GM12872 (cell line): ENCODE measurements at regions not wholly inside any gene's neighbourhood (a gene's known extent, or its start where the extent isn't known, plus 50 kb on each side); places are given as distances from the start of the nearest gene placed in this dataset.

ENCODE experiments used
- TF ChIP-seq, protein P1 (sequence below): IDR thresholded peaks from 3 replicates; pipeline ENCODE4 v1.5.1; 2011; ENCODE audit warnings: low read depth, mild to moderate bottlenecking, low read length, moderate library complexity; ENCODE audit not compliant: insufficient read depth

DNA sequence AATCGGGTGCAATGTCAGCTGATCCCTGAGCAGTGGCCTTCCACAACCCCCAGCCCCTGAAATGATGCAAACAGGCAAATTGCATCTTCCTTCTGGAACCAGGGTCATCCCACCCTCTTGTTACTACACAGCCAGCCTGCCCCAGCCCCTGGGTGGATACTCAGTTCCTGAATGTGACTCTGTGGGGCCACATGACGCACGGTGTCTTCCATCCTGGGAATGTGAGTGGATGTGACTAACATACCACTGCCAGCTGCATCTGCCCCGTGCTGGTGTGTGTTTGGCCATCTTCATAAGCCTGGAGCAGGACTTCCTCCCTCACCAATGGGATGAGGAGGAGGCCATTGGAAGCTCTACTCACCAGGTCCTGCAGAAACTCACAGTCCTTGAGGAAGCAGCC lies 257.9 kb upstream of the ADAMTS16 start:
- TF ChIP-seq, protein P1, sequence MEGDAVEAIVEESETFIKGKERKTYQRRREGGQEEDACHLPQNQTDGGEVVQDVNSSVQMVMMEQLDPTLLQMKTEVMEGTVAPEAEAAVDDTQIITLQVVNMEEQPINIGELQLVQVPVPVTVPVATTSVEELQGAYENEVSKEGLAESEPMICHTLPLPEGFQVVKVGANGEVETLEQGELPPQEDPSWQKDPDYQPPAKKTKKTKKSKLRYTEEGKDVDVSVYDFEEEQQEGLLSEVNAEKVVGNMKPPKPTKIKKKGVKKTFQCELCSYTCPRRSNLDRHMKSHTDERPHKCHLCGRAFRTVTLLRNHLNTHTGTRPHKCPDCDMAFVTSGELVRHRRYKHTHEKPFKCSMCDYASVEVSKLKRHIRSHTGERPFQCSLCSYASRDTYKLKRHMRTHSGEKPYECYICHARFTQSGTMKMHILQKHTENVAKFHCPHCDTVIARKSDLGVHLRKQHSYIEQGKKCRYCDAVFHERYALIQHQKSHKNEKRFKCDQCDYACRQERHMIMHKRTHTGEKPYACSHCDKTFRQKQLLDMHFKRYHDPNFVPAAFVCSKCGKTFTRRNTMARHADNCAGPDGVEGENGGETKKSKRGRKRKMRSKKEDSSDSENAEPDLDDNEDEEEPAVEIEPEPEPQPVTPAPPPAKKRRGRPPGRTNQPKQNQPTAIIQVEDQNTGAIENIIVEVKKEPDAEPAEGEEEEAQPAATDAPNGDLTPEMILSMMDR = no peak

DNA sequence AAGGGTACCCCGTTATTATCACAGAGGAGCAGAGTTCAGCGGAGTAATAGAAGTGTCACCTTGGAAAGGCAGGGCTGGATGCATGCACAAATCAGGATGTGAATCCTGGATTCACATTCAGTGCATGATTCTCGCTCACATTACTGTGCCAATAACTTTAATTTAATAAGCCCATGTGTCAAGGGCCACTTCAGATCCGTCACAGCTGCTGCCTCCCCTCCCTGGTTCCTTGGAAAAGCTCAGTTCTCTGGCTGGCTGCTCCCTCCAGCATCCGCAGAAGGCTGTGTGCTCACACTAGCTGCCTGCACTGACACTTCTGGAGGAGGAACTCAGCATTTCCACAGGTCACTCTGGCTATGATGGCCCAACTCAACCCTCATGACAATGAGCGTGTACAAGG lies 256.8 kb upstream of the ADAMTS16 start:
- TF ChIP-seq, protein P1 = no peak

DNA sequence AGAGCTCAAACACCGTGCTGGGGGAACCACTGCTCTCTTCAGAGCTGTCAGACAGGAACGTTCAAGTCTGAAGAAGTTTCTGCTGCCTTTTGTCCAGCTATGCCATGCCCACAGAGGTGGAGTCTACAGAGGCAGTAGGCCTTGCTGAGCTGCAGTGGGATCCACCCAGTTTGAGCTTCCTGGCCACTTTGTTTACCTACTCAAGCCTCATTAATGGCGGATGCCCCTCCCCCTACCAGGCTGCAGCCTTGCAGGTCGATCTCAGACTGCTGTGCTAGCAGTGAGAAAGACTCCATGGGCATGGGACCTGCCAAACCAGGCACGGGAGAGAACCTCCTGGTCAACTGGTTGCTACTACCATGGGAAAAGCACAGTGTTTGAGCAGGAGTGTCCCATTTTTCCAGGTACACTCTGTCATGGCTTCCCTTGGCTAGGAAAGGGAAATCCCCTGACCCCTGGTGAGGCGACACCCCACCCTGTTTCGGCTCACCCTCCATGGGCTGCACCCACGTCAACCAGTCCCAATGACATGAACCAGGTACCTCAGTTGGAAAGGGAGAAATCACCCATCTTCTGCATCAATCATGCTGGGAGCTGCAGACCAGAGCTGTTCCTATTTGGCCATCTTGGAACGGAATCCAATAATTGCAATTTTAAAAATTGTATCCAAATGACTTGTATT lies 246.9 kb upstream of the ADAMTS16 start:
- TF ChIP-seq, protein P1 = no peak

DNA sequence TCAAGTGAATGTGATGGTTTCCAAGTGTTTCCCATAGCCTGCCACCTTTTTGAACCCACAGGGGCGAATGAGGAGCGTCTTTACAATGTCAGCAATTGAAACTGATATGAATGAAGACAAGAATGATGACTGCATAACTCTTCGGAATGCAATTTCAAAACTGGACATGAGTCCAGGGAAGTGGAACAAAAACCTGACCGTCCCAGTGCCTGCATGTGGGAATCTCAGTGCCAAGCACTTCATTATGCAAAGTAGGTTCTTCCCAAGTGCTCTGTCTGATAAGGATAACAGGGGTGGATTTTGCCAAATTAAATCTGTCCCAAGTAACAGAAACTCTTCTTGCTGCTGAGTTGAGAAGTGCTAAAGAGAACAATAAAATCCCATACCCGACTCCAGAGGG lies 243.8 kb upstream of the ADAMTS16 start:
- TF ChIP-seq, protein P1 = no peak

DNA sequence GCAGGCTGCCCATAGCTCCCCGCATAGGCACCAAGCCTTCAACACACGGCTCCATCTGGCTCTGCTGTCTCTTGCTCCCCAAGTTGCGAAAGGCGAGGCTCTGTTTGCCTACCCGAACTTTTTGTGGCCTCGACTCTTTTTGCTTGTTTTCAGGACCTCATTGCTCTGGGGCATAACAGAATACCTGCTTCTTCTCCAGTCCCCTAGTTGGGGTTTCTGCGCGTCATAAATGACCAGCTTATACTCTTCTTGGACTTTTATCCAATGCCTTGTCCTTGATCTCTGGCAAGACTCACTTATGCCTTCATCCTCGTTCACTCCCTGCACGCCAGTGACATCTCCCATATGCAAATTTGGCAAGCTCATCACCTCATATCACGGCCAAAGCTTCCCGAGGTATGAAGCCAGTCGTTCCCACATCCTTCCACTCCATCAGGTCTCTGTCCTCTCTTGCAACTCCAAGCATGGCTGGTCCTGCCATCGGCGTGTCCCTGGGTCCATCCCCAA lies 238.8 kb upstream of the ADAMTS16 start:
- TF ChIP-seq, protein P1 = no peak

DNA sequence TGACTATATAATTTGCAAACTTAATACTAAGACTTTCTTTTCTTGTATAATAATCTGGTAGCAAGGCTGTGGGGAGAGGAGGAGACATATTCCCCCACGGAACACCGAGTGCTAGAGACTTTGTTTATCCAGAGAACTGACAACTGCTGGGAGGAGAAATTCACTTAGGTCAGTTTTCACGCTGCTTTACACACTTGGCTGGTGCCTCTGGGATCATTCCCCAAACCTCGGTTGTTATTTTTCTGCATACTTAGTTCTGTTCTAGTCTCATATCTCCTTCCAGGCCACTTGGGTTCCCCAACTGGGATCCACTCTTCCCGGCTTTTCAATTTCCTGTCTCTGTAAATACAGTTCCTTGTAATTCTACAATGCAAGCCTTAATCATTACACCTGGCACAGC lies 238.2 kb upstream of the ADAMTS16 start:
- TF ChIP-seq, protein P1 = no peak

DNA sequence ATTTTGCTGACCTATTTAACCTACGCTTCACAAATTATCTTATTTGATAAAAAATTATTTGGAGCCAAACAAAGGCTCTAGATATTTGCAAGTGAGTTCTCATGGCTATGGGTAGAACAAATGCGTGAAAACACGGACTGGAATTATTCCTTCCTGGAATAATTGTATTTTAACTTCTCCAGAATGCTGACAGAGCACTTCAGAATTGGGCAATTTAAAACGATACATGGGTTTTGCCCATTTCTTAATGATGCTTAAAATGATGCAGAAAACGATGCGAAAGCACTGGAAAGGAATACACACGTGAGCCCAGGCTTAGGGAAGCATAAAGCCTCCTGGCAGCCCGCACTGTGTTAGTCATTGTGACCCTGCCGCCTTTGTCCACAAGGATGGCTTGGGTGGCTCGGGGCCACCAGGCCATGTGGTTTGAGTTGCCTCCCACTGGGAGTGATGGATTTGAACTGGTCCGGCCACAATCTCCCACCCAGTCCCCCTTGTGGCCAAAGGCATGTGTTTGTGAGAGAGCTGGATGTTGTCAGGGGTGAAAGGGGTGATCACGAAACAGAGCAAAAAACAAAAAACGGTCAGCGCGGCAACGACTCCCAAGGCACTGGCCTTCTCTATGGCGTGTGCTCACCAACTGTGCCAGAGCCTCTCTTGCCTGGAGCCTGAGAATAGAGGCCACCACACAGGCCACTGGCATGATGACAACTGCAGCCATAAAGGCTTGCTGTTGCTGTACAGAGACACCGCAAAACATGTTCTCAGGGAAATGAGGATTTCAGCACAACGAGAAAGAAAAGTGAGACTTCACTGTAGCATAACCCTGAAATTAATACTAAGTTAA lies 234.2 kb upstream of the ADAMTS16 start:
- TF ChIP-seq, protein P1 = no peak
